Renal cortex interstitium (tissue), 11 donors: ENCODE measurements at regions not wholly inside any gene's neighbourhood (a gene's known extent, or its start where the extent isn't known, plus 50 kb on each side); places are given as distances from the start of the nearest gene placed in this dataset.
"Not testable (repeated sequence)": the region's sequence is repeated elsewhere in the genome, so short reads cannot be mapped to it uniquely, and the experiment has no call there.

Source experiments
- DNase-seq, 11 donors: peaks; one replicate each; pipeline ENCODE4 v3.0.0-alpha.2; 2013; ENCODE audit warnings: low read depth in 9 of 11, low spot score in 4 of 11; ENCODE audit errors: extremely low read depth in 1 of 11

DNA sequence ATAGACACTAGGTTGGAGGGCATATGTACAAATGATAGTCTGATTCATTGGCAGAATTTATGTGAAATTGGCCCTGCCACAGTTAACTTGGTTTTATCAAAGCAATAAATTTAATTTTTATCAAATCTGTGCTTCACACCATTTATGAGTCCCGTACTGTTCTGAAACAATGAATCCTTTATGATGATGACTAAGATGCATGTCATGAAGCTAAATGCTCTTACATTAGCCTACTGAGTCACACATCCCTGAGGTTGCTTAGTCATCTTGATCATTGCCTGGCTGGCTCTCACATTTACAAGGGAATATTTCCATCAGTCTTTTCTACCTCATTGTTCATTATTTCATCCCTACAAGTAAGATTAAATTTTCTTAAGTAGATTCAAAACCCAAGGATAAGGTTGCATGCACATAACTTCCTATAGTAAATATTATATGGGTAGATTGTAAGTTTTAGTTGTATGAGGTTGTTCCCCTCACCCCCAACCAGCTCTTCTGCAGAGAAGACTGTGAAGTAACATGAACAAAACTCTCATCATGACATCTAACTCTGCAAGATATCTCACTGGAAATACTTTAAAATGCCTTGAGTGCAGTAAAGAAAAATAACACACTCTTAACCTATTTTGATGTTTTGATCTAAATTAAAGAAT is 170.7 kb downstream of the CYB561 start:
- DNase-seq = no peak

DNA sequence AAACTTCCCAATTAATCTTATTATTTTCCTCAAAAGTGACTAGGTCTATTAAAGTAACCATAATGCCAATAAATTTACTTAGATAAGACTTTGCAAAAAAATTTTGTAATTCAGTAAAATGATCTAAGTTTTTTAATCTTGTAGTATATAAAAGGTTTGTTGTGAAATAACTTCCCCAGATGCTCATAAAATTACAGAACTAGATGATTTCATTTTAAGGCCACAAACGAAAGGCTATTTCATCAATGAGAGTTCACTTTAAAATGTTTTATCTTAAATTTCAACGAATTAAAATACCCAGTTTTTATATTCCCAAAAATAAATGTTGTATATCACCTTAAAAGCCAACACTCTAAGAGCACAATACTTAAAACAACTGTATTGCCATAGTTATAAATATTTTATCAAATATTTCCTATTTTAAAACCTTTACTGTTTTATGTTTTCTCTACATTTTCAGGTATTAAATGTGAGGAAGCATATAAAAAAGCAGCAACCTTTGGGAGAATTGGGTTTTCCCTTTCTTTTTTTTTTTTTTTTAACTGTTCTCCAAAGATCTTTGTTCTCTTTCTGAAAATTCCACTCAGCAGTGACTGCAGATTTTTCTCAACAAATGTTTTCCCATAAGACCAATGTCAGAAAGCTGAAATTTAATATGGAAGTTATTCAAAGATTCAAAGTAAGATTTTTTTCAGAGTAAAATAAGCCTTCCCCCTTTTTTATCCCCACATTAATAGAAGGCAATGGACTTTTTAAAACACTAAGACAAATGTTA is 169.9 kb downstream of the CYB561 start:
- DNase-seq = no peak

DNA sequence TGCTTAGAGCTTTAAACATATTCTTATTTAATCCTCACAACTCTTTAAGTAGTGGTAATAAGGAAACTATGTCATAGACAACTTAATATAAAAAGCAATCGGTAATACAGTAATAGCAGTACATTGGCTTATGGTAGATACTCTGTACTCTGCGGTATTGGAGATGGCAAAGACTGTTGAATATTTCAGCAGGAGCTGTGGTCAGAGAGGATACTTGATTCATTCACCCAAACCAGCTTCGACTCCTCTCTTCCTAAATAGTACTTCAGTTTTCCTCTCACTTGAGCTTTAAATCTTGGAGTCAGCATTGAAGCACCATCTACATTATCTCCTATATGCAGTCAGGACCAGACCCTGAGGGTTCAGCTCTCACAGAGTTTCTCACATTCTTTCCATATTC is 169.3 kb downstream of the CYB561 start:
- DNase-seq = no peak

DNA sequence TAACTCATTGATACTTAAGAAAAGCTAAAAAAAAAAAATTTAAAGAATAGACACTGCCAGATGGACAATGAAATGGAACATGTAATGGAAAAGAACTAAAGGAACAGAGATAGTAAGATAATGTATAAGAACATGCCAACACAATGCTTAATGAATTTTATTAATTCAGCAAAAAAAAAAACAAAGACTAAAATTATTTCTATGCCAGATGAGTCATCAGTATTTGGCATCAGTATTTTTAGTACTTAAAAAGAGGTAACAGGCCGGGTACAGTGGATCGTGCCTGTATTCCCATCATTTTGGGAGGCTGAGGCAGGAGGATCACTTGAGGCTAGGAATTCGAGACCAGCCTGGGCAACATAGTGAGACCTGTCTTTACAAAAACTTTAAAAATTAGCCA is 168.5 kb downstream of the CYB561 start:
- no peak for DNase-seq

DNA sequence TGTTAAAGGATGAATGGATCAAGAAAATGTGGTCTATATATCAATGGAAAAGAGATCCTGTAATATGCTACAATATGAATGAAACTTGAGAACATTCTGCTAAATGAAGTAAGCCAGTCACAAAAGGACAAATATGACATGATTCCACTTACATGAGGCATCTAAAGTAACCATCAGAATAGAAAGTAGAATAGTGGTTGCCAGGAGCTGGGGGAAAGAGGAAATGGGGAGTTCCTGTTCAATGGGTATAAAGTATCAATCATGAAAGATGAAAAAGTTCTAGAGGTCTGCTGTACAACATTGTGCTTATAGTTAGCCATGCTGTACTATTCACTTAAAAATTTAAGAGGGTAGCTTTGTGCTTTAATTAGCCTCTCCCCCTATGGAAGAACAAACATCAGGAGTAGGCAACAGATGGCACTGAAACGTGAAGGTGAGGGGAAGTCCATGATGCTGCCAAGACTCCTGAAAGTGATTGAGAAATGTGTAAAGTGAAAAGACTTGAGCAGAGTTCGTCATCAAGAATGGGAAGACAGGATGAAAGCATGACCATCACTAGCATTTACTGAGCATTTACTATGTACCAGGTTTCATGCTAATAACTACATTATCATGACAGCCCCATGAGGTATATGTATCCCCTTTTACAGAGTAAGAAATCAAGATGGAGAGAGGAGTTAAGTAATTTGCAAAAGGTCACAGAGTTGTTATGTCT is 167.2 kb downstream of the CYB561 start:
- DNase-seq = no peak

DNA sequence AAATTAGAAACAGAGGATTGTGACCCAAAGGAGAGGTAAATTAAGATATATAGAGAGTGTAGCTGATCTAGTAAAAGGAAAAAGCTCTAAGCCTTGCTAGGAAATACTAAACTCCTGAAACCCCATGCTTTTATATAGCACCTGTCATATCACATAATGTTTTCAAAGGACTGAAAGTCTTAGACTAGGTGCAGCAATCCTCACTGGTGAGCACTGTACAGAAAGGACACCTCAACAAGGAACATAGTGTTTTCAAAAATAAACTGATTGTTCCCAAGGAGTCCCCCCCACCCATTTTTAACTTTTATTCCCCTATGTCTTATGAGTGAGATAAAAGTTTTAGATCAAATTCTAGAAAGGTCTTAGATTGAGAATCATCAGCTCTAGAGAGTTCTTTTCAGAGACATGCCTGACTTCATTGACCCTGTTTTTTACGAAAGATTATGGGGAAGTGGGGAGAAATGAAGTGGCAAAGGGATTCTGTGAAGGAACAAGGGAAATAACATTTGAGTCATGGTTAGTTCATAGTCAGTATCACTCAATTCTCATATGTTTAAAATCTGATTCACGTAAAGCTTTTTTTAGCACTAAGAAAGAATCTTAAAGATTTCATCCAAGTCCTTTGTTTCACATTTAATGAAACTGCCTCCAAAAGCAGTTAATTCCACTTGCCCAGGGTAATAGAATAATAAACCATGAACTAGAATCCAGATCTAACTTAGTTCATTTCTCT is 166.4 kb downstream of the CYB561 start:
- DNase-seq = no peak

DNA sequence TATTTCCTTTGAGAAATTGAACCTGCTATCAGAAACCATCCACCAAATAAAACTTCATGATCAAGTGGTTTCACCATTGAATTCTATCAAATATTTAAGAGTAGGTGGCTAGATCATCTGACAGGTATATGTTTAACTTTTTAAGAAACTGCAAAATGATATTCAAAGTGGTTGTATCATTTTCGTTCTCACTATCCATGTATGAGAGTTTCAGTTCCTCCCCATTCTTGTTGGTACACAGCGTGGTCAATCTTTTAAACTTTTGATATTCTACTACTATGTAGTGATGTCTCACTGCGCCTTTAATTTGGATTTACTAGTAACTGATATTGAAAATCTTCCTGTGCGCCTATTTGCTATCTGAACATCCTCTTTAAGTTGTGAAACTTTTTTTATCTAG is 163.7 kb downstream of the CYB561 start:
- no peak for DNase-seq

DNA sequence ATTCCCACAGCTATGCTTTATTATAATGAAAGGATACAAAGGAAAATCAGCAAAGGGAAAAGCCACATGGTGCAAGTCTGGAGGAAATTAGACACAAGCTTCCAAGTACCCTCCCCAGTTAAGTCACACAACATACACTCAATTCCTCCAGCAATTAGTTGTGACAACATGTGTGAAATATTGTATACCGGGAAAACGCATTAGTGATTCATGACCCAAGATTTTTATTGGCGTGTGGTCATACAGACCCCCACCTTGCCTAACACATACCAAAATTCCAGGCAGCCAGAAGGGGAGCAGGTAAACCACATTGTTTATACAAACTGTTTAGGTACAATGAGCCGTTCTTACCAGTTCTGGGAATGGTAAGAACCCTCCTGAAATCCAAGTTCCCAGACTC is 160.6 kb downstream of the CYB561 start:
- DNase-seq = no peak

DNA sequence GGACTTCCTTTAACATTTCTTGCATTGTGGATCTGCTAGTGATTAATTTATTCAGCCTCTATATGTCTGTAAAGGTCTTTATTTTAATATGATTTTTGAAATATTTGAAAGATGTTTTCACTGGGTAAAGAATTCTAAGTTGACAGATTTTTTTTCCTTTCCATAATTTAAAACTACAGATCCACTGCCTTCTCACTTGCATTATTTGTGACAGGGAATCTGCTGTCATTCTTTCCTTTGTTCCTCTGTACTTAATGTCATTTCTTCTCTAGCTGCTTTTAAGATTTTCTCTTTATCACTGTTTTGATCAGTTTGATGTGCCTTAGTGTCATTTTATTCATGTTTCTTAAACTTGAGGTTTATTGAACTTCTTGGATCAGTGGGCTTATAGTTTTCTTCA is 159.9 kb downstream of the CYB561 start:
- no peak for DNase-seq

DNA sequence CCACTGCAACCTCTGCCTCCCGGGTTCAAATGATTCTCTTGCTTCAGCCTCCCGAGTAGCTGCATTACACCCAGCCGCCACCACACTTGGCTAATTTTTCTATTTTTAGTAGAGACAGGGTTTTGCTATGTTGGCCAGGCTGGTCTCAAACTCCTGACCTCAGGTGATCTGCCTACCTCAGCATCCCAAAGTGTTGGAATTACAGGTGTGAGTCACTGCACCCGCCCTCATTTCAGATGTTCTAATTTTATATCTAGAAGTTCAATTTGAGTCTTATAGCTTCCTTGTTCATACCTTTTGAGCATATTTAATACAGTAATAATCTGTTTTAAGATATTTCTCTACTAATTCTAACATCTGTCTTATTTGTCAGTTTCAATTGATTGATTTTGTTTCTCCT is 159.1 kb downstream of the CYB561 start:
- not testable (repeated sequence) for DNase-seq

DNA sequence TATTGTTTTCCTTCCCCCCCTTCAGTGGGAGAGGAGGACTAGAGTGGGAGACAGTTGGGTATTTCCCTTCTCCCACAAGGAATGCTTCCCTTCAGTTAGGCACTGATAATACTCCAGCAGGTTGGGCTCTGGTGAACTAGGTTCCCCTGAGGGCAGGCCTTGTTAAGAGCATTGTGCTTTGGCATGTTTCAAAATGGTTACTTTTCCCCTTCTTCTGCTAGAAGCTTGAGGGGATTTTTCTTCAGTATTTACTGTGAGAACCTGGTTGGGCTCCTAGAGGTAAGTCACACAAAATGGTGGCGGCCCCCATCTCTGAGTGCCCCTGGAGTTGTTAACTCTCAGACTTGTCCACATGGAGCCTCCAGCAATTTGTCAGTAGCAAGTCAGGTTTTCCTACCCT is 156.2 kb downstream of the CYB561 start:
- no peak for DNase-seq

DNA sequence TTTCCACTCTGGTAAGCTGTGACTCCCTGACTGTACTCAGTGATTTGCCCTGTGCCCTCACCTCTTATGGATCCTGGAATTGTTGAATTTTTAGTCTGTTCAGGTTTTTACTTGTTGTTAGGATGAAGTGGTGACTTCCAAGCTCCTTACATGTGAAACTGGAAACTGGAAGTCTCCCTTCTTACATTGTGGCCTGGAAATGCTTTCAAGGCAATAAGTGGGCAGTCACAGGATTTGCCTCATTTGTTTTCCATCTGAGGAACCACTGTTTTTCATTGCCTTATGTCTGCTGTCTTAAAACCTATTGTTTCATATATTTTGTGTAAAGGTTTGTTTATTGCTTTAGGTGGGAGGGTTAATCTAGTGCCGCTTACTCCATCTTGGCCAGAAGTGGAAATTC is 155.8 kb downstream of the CYB561 start:
- DNase-seq = no peak

DNA sequence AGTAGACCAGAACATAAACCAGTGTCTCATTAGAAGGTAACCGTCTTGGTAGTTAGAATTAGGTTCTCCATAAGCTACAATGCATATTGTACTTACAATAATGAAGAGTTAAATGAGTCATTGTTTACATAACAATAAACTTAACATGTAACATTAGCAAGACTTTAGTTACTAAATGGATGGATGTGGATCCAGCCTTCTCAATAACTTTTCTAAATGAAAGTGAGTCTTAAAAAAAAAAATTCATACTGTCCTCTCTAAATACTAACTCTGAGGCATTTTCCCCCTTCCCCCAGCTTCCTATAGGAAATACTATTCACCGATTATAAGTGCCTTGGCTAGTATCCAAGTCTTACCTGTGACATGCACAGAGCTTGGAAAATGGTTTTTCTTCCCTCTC is 155.3 kb downstream of the CYB561 start:
- no peak for DNase-seq

DNA sequence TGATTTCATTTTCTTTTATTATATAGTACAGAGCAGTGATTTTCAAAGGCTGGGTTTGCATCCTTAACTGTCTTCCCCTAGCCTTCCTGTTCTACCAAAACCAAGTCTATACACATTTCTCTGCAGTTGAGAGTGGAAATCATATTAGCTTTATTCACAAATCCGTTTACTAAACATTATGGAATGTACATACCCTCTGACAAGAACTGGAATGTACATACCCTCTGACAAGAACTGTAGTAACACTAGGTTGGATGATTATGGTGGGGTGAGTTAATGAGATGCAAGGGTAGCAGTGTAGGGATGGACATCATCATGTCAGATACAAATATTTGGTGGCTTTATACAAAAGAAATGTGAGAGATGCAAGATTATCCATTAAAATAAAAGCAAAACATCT is 154.8 kb downstream of the CYB561 start:
- no peak for DNase-seq

DNA sequence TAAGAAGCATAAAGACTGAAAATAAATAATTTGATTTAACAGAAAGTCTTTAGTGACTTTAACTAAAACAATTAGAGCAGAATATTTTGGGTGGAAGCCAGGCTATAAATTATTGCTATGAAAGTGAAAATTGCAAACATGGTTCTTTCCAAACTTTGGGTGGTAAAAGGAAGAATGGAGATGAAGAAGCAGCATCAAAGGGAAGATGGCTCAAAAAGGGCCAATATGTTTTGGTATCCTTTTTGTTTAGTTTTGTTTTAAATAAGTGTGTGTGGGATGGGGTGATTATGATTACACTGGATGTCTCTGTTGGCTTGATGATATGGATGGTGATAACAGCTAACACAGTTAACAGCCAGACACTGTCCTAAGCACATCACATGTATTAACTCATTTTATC is 153.7 kb downstream of the CYB561 start:
- DNase-seq = no peak

DNA sequence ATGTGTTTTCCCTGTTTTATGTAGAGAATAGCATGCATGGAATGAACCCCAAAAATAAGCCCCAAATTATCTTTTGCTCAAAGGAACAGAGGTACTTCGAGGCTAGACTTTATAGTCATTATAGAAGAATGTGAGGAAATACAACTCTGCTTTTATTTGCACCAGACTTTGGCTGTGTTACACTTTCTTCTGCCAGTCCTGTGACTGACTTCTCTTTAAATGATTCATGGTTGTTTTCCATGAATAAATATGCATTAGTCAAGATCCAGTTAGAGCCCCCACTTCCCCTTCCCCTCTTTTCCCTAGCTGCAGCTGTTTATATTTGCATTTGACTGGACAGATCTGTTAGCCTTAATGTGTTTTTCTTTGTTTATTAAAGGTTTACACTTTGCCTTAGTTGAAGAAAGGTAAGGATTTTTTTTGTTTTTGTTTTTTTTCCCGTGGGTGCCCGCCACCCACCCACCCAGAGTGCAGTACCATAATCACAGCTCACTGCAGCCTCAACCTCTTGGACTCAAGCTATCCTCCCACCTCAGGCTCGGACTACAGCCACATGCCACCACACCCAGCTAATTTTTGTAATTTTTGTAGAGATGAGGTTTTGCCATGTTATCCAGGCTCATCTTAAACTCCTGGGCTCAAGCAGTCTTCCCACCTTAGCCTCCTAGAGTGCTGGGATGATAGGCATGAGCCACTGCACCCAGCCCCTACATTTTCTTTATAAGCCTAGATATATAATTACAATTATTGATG is 152.6 kb downstream of the CYB561 start:
- peak in 2 of 11 donors; percentile 18 to 20 for DNase-seq

DNA sequence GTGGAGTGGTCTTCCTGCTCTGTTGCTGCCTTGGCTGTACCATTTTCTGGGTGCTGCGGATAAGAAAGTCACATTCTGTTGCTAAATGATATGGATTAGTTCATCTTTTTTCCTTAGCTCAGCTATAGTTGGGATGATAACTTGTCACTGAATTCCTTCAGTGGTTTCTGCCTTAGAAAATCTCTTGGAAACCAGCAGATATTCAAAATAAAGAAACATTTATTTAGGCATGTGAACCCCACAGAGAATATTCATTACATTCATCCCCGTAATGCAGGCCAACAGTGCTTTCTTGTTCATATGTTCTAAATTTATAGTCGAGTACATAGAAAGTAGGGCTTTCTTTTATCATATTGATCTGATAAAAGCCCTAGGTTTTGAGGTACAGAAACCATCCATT is 151.3 kb downstream of the CYB561 start:
- DNase-seq = no peak

DNA sequence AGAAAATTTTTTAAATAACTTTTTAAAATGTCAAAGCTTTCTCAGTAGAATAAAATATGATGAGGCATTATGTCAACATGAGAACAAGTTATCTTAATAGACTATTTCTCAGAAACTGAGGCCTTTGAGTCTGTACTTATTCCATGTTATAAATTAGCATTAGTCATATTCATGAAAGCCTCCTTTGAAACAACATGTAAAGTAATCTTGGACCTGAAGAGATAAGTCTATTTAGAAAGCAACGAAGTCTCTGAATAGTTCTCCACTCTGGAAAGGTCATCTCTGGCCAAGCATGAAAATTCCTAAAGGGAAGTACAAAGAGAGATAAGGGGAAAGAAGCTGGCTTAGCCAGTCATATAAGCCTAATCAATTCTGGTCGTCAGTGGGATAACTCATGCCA is 150.8 kb downstream of the CYB561 start:
- DNase-seq = no peak
